ENCODE measurements at regions not wholly inside any gene's neighbourhood (a gene's known extent, or its start where the extent isn't known, plus 50 kb on each side); places are given as distances from the start of the nearest gene placed in this dataset.

DNA sequence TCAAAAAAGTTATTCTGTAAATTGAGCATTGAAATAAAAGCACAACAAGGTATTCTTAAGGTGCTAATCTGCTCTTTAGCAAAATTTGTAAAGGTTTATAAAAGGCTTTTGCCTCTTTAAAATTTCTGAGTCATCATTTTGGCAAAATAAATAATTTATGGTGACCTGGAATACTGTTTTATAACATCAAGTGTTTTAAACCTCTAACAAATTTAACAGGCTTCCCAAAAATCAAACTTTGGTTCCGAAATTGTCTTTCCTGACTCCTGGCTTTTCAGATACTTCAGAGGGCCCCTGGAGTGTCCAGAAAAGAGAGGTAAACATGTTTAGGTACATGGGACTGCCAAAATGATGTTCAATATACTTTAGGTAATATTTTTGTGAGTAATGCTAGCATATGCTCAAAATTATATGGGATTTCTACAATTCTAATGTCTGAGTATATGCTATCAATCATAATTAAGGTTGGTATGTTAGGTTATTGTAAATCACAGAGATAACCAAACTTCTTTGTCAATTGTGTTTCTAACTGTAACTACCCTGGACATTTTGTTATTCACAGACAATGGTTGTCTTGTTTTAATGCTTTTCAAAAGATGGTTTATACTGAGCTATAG is 160.3 kb upstream of the OLIG3 start:
- no peak for TF ChIP-seq EZH2phosphoT487 (IDR thresholded peaks at IDR 0.05; ENCODE audit: borderline replicate concordance, low read depth)
- no peak for TF ChIP-seq POLR2AphosphoS5 (IDR thresholded peaks at IDR 0.05; ENCODE audit: low read depth, low read length)
- no peak for TF ChIP-seq SIN3A (IDR thresholded peaks at IDR 0.05; ENCODE audit: borderline replicate concordance, low read depth, low read length)
- no peak for TF ChIP-seq CTCF (IDR thresholded peaks at IDR 0.05)
- no peak for TF ChIP-seq RCOR1 (IDR thresholded peaks at IDR 0.05; ENCODE audit: low read length)
- TF ChIP-seq, protein P1, sequence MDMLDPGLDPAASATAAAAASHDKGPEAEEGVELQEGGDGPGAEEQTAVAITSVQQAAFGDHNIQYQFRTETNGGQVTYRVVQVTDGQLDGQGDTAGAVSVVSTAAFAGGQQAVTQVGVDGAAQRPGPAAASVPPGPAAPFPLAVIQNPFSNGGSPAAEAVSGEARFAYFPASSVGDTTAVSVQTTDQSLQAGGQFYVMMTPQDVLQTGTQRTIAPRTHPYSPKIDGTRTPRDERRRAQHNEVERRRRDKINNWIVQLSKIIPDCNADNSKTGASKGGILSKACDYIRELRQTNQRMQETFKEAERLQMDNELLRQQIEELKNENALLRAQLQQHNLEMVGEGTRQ (IDR thresholded peaks at IDR 0.05; ENCODE audit: borderline replicate concordance, low read depth, low read length): no peak
- TF ChIP-seq RAD21 (IDR thresholded peaks at IDR 0.05; ENCODE audit: low read length): no peak
- TF ChIP-seq, protein P2, sequence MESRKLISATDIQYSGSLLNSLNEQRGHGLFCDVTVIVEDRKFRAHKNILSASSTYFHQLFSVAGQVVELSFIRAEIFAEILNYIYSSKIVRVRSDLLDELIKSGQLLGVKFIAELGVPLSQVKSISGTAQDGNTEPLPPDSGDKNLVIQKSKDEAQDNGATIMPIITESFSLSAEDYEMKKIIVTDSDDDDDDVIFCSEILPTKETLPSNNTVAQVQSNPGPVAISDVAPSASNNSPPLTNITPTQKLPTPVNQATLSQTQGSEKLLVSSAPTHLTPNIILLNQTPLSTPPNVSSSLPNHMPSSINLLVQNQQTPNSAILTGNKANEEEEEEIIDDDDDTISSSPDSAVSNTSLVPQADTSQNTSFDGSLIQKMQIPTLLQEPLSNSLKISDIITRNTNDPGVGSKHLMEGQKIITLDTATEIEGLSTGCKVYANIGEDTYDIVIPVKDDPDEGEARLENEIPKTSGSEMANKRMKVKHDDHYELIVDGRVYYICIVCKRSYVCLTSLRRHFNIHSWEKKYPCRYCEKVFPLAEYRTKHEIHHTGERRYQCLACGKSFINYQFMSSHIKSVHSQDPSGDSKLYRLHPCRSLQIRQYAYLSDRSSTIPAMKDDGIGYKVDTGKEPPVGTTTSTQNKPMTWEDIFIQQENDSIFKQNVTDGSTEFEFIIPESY (IDR thresholded peaks at IDR 0.05; ENCODE audit: borderline replicate concordance, low read depth): no peak
- TF ChIP-seq TAF1 (IDR thresholded peaks at IDR 0.05; ENCODE audit: borderline replicate concordance, low read depth, low read length): no peak

Data from SK-N-SH (cell line).